Neural progenitor cell (in vitro differentiated cells): ENCODE measurements at regions not wholly inside any gene's neighbourhood (a gene's known extent, or its start where the extent isn't known, plus 50 kb on each side); places are given as distances from the start of the nearest gene placed in this dataset.

ENCODE experiments used
- DNase-seq: peaks from one replicate; pipeline ENCODE4 v3.0.0-alpha.2; 2016; ENCODE audit warnings: low spot score
- H2AFZ ChIP-seq: fragments of 200-600 bp; sonication (generic); replicated peaks from 2 replicates; pipeline ENCODE4 v1.6.1; 2016; ENCODE audit warnings: antibody characterized with exemption
- H3F3A ChIP-seq: fragments of 200-600 bp; sonication (generic); 2 replicates; pipeline ENCODE4 v1.6.1; 2016; ENCODE audit warnings: antibody characterized with exemption, low read depth
- H3K27ac ChIP-seq: fragments of 200-600 bp; sonication (generic); 2 replicates; pipeline ENCODE4 v1.5.1; 2016; ENCODE audit warnings: mild to moderate bottlenecking
- H3K27me3 ChIP-seq: fragments of 200-600 bp; sonication (generic); 2 replicates; pipeline ENCODE4 v1.6.1; 2016; ENCODE audit warnings: mild to moderate bottlenecking, moderate library complexity
- H3K36me3 ChIP-seq: fragments of 200-600 bp; sonication (generic); 2 replicates; pipeline ENCODE4 v1.5.1; 2016
- H3K4me1 ChIP-seq: fragments of 200-600 bp; sonication (generic); 2 replicates; pipeline ENCODE4 v1.6.1; 2016; ENCODE audit warnings: mixed run types
- H3K4me2 ChIP-seq: fragments of 200-600 bp; sonication (generic); 2 replicates; pipeline ENCODE4 v1.6.1; 2016
- H3K4me3 ChIP-seq: fragments of 200-600 bp; sonication (generic); 2 replicates; pipeline ENCODE4 v1.5.1; 2016
- H3K79me2 ChIP-seq: fragments of 200-600 bp; sonication (generic); 2 replicates; pipeline ENCODE4 v1.6.1; 2016; ENCODE audit warnings: low read depth
- H3K9ac ChIP-seq: fragments of 200-600 bp; sonication (generic); 2 replicates; pipeline ENCODE4 v1.6.1; 2016
- H3K9me3 ChIP-seq: fragments of 200-600 bp; sonication (generic); 2 replicates; pipeline ENCODE4 v1.5.1; 2016; ENCODE audit warnings: low read depth
- H4K20me1 ChIP-seq: fragments of 200-600 bp; sonication (generic); 2 replicates; pipeline ENCODE4 v1.6.1; 2016; ENCODE audit warnings: low read depth
- H3K27ac Mint-ChIP-seq: 3 replicates; pipeline ENCODE4 v1.8.0; 2021; ENCODE audit warnings: mixed read lengths
- H3K27me3 Mint-ChIP-seq: 2 replicates; pipeline ENCODE4 v1.8.0; 2022; ENCODE audit warnings: low read depth, mild to moderate bottlenecking, inconsistent platforms, moderate library complexity, mixed read lengths; ENCODE audit not compliant: insufficient read depth
- H3K36me3 Mint-ChIP-seq: 3 replicates; pipeline ENCODE4 v1.8.0; 2021; ENCODE audit warnings: mixed read lengths
- H3K4me1 Mint-ChIP-seq: 3 replicates; pipeline ENCODE4 v1.8.0; 2021; ENCODE audit warnings: mixed read lengths
- H3K4me3 Mint-ChIP-seq: 3 replicates; pipeline ENCODE4 v1.8.0; 2021; ENCODE audit warnings: mild to moderate bottlenecking, moderate library complexity, mixed read lengths
- H3K9me3 Mint-ChIP-seq: 3 replicates; pipeline ENCODE4 v1.8.0; 2020; ENCODE audit warnings: mixed read lengths
- CTCF ChIP-seq: fragments of 200-600 bp; sonication (generic); IDR thresholded peaks from 2 replicates; pipeline ENCODE4 v1.5.1; 2017; ENCODE audit warnings: antibody characterized with exemption, mild to moderate bottlenecking
- EZH2 ChIP-seq: fragments of 200-600 bp; sonication (generic); IDR thresholded peaks from 2 replicates; pipeline ENCODE4 v1.6.1; 2017; ENCODE audit warnings: antibody characterized with exemption, mild to moderate bottlenecking, moderate library complexity
- EZH2phosphoT487 ChIP-seq: fragments of 200-600 bp; sonication (generic); IDR thresholded peaks from 2 replicates; pipeline ENCODE4 v1.6.1; 2017; ENCODE audit warnings: antibody characterized with exemption

- Histone ChIP-seq H3K4me3 (no peak overlapping the region), H3K27ac (no peak overlapping the region), H3K9me3 (no peaks in the 10 kb centered on the region), H3F3A (no peaks in the 10 kb centered on the region), H3K36me3 (no peaks in the 10 kb centered on the region), H4K20me1 (no peaks in the 10 kb centered on the region), H3K4me2 (no peak overlapping the region), H3K9ac (no peak overlapping the region), H3K27me3 (no peaks in the 10 kb centered on the region), H2AFZ (peak overlapping the region; percentile 37), H3K79me2 (no peaks in the 10 kb centered on the region), H3K4me1 (no peaks in the 10 kb centered on the region)
- Mint-ChIP-seq H3K9me3 (peaks cover 1% of the 10 kb centered on the region), H3K27me3 (peaks cover 2% of the 10 kb centered on the region), H3K36me3 (no peaks in the 10 kb centered on the region), H3K4me3 (no peak overlapping the region), H3K27ac (no peak overlapping the region), H3K4me1 (no peaks in the 10 kb centered on the region)
- TF ChIP-seq CTCF = no peak
- no peak for DNase-seq
Observed at GRCh38 chr9:10764481-10764880, 151.7 kb upstream of the PTPRD start.

GRCh38 chr9:10773136-10773535 lies 160.3 kb upstream of the PTPRD start:
- H3F3A ChIP-seq = no peaks in the 10 kb centered on the region
- H3K4me1 Mint-ChIP-seq = no peaks in the 10 kb centered on the region
- H3K27me3 ChIP-seq = no peaks in the 10 kb centered on the region
- H3K36me3 ChIP-seq = no peaks in the 10 kb centered on the region
- H3K4me3 ChIP-seq = no peak overlapping the region
- no peaks in the 10 kb centered on the region for H3K27me3 Mint-ChIP-seq
- DNase-seq = no peak
- no peaks in the 10 kb centered on the region for H3K79me2 ChIP-seq
- no peak overlapping the region for H3K27ac ChIP-seq
- H3K9ac ChIP-seq = no peak overlapping the region
- no peak for TF ChIP-seq EZH2
- no peak overlapping the region for H3K4me3 Mint-ChIP-seq
- H2AFZ ChIP-seq = no peak overlapping the region
- no peak overlapping the region for H3K27ac Mint-ChIP-seq
- no peaks in the 10 kb centered on the region for H3K36me3 Mint-ChIP-seq
- no peak overlapping the region for H3K4me2 ChIP-seq
- no peaks in the 10 kb centered on the region for H3K9me3 ChIP-seq
- peaks cover 3% of the 10 kb centered on the region for H3K9me3 Mint-ChIP-seq
- H4K20me1 ChIP-seq = no peaks in the 10 kb centered on the region
- no peaks in the 10 kb centered on the region for H3K4me1 ChIP-seq

GRCh38 chr9:10774051-10774450 lies 161.2 kb upstream of the PTPRD start:
- TF ChIP-seq CTCF (no peak), EZH2phosphoT487 (no peak), EZH2 (no peak)
- no peaks in the 10 kb centered on the region for H3K27me3 ChIP-seq
- H3K79me2 ChIP-seq = no peaks in the 10 kb centered on the region
- Mint-ChIP-seq H3K27me3 (no peaks in the 10 kb centered on the region), H3K36me3 (no peaks in the 10 kb centered on the region), H3K4me3 (no peak overlapping the region), H3K27ac (no peak overlapping the region), H3K4me1 (no peaks in the 10 kb centered on the region), H3K9me3 (peaks cover 3% of the 10 kb centered on the region)
- H3K4me1 ChIP-seq = no peaks in the 10 kb centered on the region
- no peaks in the 10 kb centered on the region for H4K20me1 ChIP-seq
- no peak for DNase-seq
- H2AFZ ChIP-seq = no peak overlapping the region
- H3K9ac ChIP-seq = no peak overlapping the region
- no peak overlapping the region for H3K4me2 ChIP-seq
- no peaks in the 10 kb centered on the region for H3K9me3 ChIP-seq
- no peak overlapping the region for H3K4me3 ChIP-seq
- no peaks in the 10 kb centered on the region for H3F3A ChIP-seq
- no peaks in the 10 kb centered on the region for H3K36me3 ChIP-seq
- H3K27ac ChIP-seq = no peak overlapping the region

- Histone ChIP-seq H3K36me3 (no peaks in the 10 kb centered on the region), H3K27me3 (no peaks in the 10 kb centered on the region), H3K27ac (no peak overlapping the region), H3K4me2 (no peak overlapping the region), H4K20me1 (no peaks in the 10 kb centered on the region), H3K9ac (no peak overlapping the region), H3K4me1 (no peaks in the 10 kb centered on the region), H3K9me3 (no peaks in the 10 kb centered on the region), H3K4me3 (no peak overlapping the region), H3F3A (no peaks in the 10 kb centered on the region), H2AFZ (no peak overlapping the region), H3K79me2 (no peaks in the 10 kb centered on the region)
- H3K4me3 Mint-ChIP-seq = no peak overlapping the region
- no peaks in the 10 kb centered on the region for H3K9me3 Mint-ChIP-seq
- no peak for TF ChIP-seq EZH2phosphoT487
- no peak overlapping the region for H3K27ac Mint-ChIP-seq
- no peaks in the 10 kb centered on the region for H3K4me1 Mint-ChIP-seq
- no peak for DNase-seq
- H3K36me3 Mint-ChIP-seq = no peaks in the 10 kb centered on the region
- no peaks in the 10 kb centered on the region for H3K27me3 Mint-ChIP-seq
Observed at GRCh38 chr9:10785255-10785654, 172.5 kb upstream of the PTPRD start.
